Panc1 (cell line): ENCODE measurements at regions not wholly inside any gene's neighbourhood (a gene's known extent, or its start where the extent isn't known, plus 50 kb on each side); places are given as distances from the start of the nearest gene placed in this dataset.

Experiments used
- ATAC-seq: fragments of 200-7000 bp; cut with Tn5 transposase; 2 replicates; pipeline ENCODE4 v1.9.1; 2020; ENCODE audit warnings: mild to moderate bottlenecking, moderate library complexity
- BruUV-seq: library from RNA; stranded (reverse); fragments of 400-500 nt; replicated peaks from 2 replicates; lab custom pipeline; 2021; lab: Mats Ljungman, UMichigan
- CTCF ChIA-PET: fragments of 300-600 bp; sonication (Branson Sonifier 250); formaldehyde crosslinking; loops from one replicate; lab custom pipeline; 2022; ENCODE audit warnings: antibody characterized with exemption; lab: Charles Lee
- POLR2A ChIA-PET: fragments of 300-600 bp; sonication (Branson Sonifier 250); formaldehyde crosslinking; loops from one replicate; lab custom pipeline; 2022; ENCODE audit warnings: antibody characterized with exemption; lab: Charles Lee
- DNase-seq: peaks from one replicate; pipeline ENCODE4 v3.0.0-alpha.2; 2010; ENCODE audit warnings: low read depth, low spot score
- H3K27ac ChIP-seq: 2 replicates; pipeline ENCODE4 v1.5.1; 2011; ENCODE audit warnings: mild to moderate bottlenecking, low read length, inconsistent platforms
- H3K27me3 ChIP-seq: fragments of 200-500 bp; sonication (Bioruptor generic); 2 replicates; pipeline ENCODE4 v1.6.0; 2014; ENCODE audit warnings: low read length, inconsistent platforms; ENCODE audit not compliant: control insufficient read depth, insufficient read depth
- H3K36me3 ChIP-seq: fragments of 200-500 bp; sonication (Bioruptor generic); 2 replicates; pipeline ENCODE4 v1.5.1; 2014; ENCODE audit warnings: inconsistent platforms, mild to moderate bottlenecking, low read length, moderate library complexity; ENCODE audit not compliant: control insufficient read depth, insufficient read depth
- H3K4me1 ChIP-seq: 2 replicates; pipeline ENCODE4 v1.5.1; 2011; ENCODE audit warnings: inconsistent platforms, mild to moderate bottlenecking, low read length, moderate library complexity; ENCODE audit not compliant: control insufficient read depth, insufficient read depth
- H3K4me3 ChIP-seq, 2 experiments: 2 replicates each; pipeline ENCODE4 v1.5.1; 2011 to 2012; ENCODE audit warnings: low read depth in 2 of 2, low read length in 2 of 2, mild to moderate bottlenecking in 2 of 2, inconsistent platforms in 1 of 2, moderate library complexity in 1 of 2
- H3K9me3 ChIP-seq: fragments of 200-500 bp; sonication (Bioruptor generic); 2 replicates; pipeline ENCODE4 v1.5.1; 2014; ENCODE audit warnings: low read depth, mild to moderate bottlenecking, inconsistent platforms, low read length, moderate library complexity; ENCODE audit not compliant: control insufficient read depth, insufficient read depth
- CTCF ChIP-seq: fragments of 450-650 bp; IDR thresholded peaks from 2 replicates; pipeline ENCODE4 v1.5.1; 2017; ENCODE audit warnings: mild to moderate bottlenecking
- POLR2AphosphoS5 ChIP-seq: IDR thresholded peaks from 2 replicates; pipeline ENCODE4 v1.6.1; 2012; ENCODE audit warnings: mild to moderate bottlenecking, low read depth, low read length, moderate library complexity
- REST ChIP-seq, 2 experiments: IDR thresholded peaks; 2 replicates each; pipeline ENCODE4 v1.6.1; 2011 to 2012; ENCODE audit warnings: low read depth in 2 of 2, control low read depth in 1 of 2, low read length in 1 of 2, mild to moderate bottlenecking in 1 of 2, moderate library complexity in 1 of 2; ENCODE audit not compliant: insufficient read depth in 1 of 2
- SIN3A ChIP-seq: IDR thresholded peaks from 2 replicates; pipeline ENCODE4 v1.6.1; 2012; ENCODE audit warnings: low read depth, mild to moderate bottlenecking, low read length, moderate library complexity, borderline replicate concordance; ENCODE audit not compliant: insufficient read depth
- TCF7L2 ChIP-seq: IDR thresholded peaks from 2 replicates; pipeline ENCODE4 v1.6.1; 2011; ENCODE audit warnings: mild to moderate bottlenecking, low read depth, low read length, inconsistent platforms
- in situ Hi-C: cut with HindIII; loops from 2 replicates; pipeline ENCODE4 v1.10.0; 2016; ENCODE audit warnings: low sequenced_read_pairs, low pct_unique_long_range_greater_than_20kb
- intact Hi-C: fragments of 100-400 bp; cut with micrococcal nuclease; formaldehyde crosslinking; loops from one replicate; pipeline ENCODE4 v1.10.0; 2022; ENCODE audit not compliant: unreplicated experiment

GRCh38 chr1:238419209-238419608, 528.5 kb upstream of the ZP4 start:
- no peak for TF ChIP-seq POLR2AphosphoS5
- no peak for TF ChIP-seq REST (IDR thresholded peaks at IDR 0.05; ENCODE audit: insufficient read depth in 1 of 2, low read depth in 2 of 2, low read length in 1 of 2)
- TF ChIP-seq CTCF, result no peak
- TF ChIP-seq TCF7L2, result no peak
- TF ChIP-seq SIN3A, result no peak
- POLR2A ChIA-PET, result no interaction called here
- no peak for ATAC-seq

GRCh38 chr1:238409932-238410331, 519.2 kb upstream of the ZP4 start:
- CTCF ChIA-PET, result no interaction called here
- DNase-seq, result no peak
- no TSS peak for BruUV-seq
- TF ChIP-seq SIN3A (no peak), POLR2AphosphoS5 (no peak), TCF7L2 (no peak), REST (IDR thresholded peaks at IDR 0.05; ENCODE audit: insufficient read depth in 1 of 2, low read depth in 2 of 2, low read length in 1 of 2) (no peak), CTCF (no peak)
- ATAC-seq, result no peak
- Histone ChIP-seq H3K9me3 (no peaks in the 10 kb centered on the region), H3K27ac (no peak overlapping the region), H3K4me3 (no peak overlapping the region), H3K4me1 (no peaks in the 10 kb centered on the region), H3K27me3 (no peaks in the 10 kb centered on the region), H3K36me3 (no peaks in the 10 kb centered on the region)
- intact Hi-C loops, result no loop called here
- in situ Hi-C loops, result no loop called here
- POLR2A ChIA-PET, result no interaction called here

More at GRCh38 chr1:238419209-238419608, 528.5 kb upstream of the ZP4 start:
- H3K27me3 ChIP-seq, result no peaks in the 10 kb centered on the region
- DNase-seq, result no peak
- no peaks in the 10 kb centered on the region; the same call in 1 of the 2 replicates for H3K9me3 ChIP-seq
- no peak overlapping the region for H3K4me3 ChIP-seq
- no peak overlapping the region for H3K27ac ChIP-seq
- in situ Hi-C loops (no loop called here), intact Hi-C loops (no loop called here)
- CTCF ChIA-PET, result no interaction called here
- no TSS peak for BruUV-seq
- no peaks in the 10 kb centered on the region for H3K4me1 ChIP-seq
- no peaks in the 10 kb centered on the region for H3K36me3 ChIP-seq
